ENCODE measurements at regions not wholly inside any gene's neighbourhood (a gene's known extent, or its start where the extent isn't known, plus 50 kb on each side); places are given as distances from the start of the nearest gene placed in this dataset.

DNA sequence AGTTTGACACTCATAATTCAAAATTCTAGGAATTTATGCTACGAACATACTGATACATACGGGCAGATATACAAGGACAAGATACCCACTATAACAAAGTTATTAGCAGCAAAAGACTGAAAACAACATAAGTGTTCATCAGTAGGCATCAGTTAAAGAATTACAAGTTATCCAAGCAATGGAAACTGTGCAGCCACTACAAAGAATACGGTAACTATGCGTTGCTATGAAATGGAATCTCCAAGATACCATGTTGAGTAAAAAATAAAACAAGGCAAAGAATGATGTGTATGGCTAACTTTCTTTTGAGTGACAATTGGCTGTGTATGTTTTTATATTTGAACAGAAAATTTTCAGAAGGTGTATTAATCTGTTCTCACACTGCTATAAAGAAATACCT is 151.7 kb downstream of the ADAMTS15 start:
- Histone ChIP-seq H3K4me1 (peaks cover 0 to 19% of the 10 kb centered on the region in 2 donors), H3K4me3 (no peak overlapping the region), H3K27me3 (no peaks in the 10 kb centered on the region), H3K36me3 (no peaks in the 10 kb centered on the region), H3K9me3 (no peaks in the 10 kb centered on the region), H3K27ac (peak overlapping the region in 1 of 2 donors; percentile 41)
- DNase-seq = no peak
- intact Hi-C loops (cut with DNase I; ENCODE audit: low total_unique reads) = no loop called here
- TF ChIP-seq POLR2A (IDR thresholded peaks at IDR 0.05) = no peak
- TF ChIP-seq, protein P1, sequence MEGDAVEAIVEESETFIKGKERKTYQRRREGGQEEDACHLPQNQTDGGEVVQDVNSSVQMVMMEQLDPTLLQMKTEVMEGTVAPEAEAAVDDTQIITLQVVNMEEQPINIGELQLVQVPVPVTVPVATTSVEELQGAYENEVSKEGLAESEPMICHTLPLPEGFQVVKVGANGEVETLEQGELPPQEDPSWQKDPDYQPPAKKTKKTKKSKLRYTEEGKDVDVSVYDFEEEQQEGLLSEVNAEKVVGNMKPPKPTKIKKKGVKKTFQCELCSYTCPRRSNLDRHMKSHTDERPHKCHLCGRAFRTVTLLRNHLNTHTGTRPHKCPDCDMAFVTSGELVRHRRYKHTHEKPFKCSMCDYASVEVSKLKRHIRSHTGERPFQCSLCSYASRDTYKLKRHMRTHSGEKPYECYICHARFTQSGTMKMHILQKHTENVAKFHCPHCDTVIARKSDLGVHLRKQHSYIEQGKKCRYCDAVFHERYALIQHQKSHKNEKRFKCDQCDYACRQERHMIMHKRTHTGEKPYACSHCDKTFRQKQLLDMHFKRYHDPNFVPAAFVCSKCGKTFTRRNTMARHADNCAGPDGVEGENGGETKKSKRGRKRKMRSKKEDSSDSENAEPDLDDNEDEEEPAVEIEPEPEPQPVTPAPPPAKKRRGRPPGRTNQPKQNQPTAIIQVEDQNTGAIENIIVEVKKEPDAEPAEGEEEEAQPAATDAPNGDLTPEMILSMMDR (IDR thresholded peaks at IDR 0.05) = no peak

GRCh38 chr11:130600616-130601015 is 152.2 kb downstream of the ADAMTS15 start:
- Histone ChIP-seq H3K27me3 (no peaks in the 10 kb centered on the region), H3K9me3 (no peaks in the 10 kb centered on the region), H3K27ac (peak overlapping the region in 1 of 2 donors; percentile 41), H3K4me1 (peaks cover 0 to 23% of the 10 kb centered on the region in 2 donors), H3K36me3 (no peaks in the 10 kb centered on the region), H3K4me3 (no peak overlapping the region)
- intact Hi-C loops (cut with DNase I; ENCODE audit: low total_unique reads) = no loop called here
- no peak for DNase-seq
- no peak for TF ChIP-seq POLR2A (IDR thresholded peaks at IDR 0.05)
- TF ChIP-seq, protein P1 (IDR thresholded peaks at IDR 0.05) = no peak

DNA sequence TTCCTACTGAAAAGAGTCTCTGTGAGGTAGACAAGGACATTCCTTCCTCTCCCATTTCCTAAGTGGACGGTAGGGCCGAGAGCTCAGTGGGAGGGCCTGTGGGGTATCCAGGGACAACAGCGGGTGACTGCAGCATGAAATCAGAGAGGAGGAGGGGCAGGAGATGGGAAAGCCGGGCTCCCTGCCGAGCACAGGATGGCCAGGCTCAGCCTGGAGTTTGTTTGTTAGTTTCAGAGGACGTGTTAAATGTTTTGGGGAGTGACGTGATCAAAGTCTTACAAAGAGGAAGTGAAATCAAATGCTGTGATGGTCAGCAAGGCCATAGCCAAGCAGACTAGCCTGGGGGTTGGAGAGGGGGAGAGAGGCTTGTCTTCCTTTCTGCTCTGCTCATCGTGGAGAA is 152.7 kb downstream of the ADAMTS15 start:
- TF ChIP-seq POLR2A (IDR thresholded peaks at IDR 0.05) = no peak
- TF ChIP-seq, protein P1 (IDR thresholded peaks at IDR 0.05) = no peak
- Histone ChIP-seq H3K9me3 (no peaks in the 10 kb centered on the region), H3K4me3 (no peak overlapping the region), H3K36me3 (no peaks in the 10 kb centered on the region), H3K27me3 (no peaks in the 10 kb centered on the region), H3K27ac (peak overlapping the region; percentile 19 to 41), H3K4me1 (peaks cover 0 to 24% of the 10 kb centered on the region in 2 donors)
- intact Hi-C loops (cut with DNase I; ENCODE audit: low total_unique reads) = no loop called here
- peak; percentile 77 to 81 for DNase-seq

- H3K4me1 ChIP-seq = peaks cover 3 to 27% of the 10 kb centered on the region in 2 donors
- H3K27ac ChIP-seq = peak overlapping the region; percentile 4 to 62
- intact Hi-C loops (cut with DNase I; ENCODE audit: low total_unique reads) = no loop called here
- no peaks in the 10 kb centered on the region for H3K27me3 ChIP-seq
- H3K36me3 ChIP-seq = no peaks in the 10 kb centered on the region
- TF ChIP-seq, protein P1 (IDR thresholded peaks at IDR 0.05) = no peak
- no peaks in the 10 kb centered on the region for H3K9me3 ChIP-seq
- H3K4me3 ChIP-seq = no peak overlapping the region
- DNase-seq = no peak
Observed at GRCh38 chr11:130601764-130602460, 153.5 kb downstream of the ADAMTS15 start.

DNA sequence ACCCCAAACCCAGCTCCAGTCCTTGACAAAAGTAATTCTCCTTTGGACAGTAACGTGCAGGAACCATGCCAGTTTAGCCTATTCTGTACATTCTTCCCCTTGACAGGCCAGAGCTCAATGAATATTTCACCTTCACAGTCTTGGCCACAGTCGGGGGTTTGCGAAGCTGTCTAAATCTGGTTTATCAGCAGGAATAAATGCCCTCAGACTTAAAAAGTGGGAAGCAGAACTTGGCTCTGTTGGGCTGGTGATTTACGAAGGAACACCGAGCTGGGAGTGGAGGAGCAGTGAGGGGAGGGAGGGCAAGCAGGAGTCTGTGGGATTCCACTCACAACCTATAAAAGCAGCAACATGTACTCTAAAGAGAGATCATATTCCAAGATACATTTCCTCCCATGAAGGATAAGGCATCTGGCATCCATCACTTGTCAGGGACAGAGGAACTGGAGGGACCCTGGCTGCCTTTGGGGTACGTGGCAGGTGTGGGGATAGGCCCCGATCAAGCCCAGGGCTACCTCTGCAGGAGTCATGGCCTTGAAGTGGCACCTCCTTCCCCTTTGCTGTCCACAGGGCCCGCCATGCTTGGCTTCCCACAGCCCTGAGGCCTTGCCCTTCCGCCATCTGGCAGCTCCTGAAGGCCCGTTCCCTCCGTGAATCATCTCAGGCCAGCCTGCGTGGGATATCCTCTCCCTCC is 154.3 kb downstream of the ADAMTS15 start:
- intact Hi-C loops (cut with DNase I; ENCODE audit: low total_unique reads) = no loop called here
- Histone ChIP-seq H3K27ac (peak overlapping the region; percentile 4 to 62), H3K36me3 (no peaks in the 10 kb centered on the region), H3K9me3 (no peaks in the 10 kb centered on the region), H3K4me1 (peaks cover 4 to 28% of the 10 kb centered on the region in 2 donors), H3K27me3 (no peaks in the 10 kb centered on the region), H3K4me3 (no peak overlapping the region)
- TF ChIP-seq, protein P1 (IDR thresholded peaks at IDR 0.05) = no peak
- TF ChIP-seq POLR2A (IDR thresholded peaks at IDR 0.05) = no peak
- DNase-seq = peak; percentile 61 to 69

Data from uterus (tissue), 3 donors.